LNCAP (cell line): ENCODE measurements at regions not wholly inside any gene's neighbourhood (a gene's known extent, or its start where the extent isn't known, plus 50 kb on each side); places are given as distances from the start of the nearest gene placed in this dataset.

Experiments used
- CTCF ChIP-seq: fragments of 450-650 bp; IDR thresholded peaks from 2 replicates; pipeline ENCODE4 v1.5.1; 2017; ENCODE audit warnings: mild to moderate bottlenecking

GRCh38 chr12:93126069-93126474 is 197.0 kb upstream of the EEA1 start:
- no peak for TF ChIP-seq CTCF

GRCh38 chr12:93127107-93127560 is 198.0 kb upstream of the EEA1 start:
- no peak for TF ChIP-seq CTCF

GRCh38 chr12:93127582-93128331 is 198.7 kb upstream of the EEA1 start:
- no peak for TF ChIP-seq CTCF

GRCh38 chr12:93128332-93128707 is 199.2 kb upstream of the EEA1 start:
- no peak for TF ChIP-seq CTCF

- TF ChIP-seq CTCF: no peak
Observed at GRCh38 chr12:93130366-93131054, 201.4 kb upstream of the EEA1 start.

- TF ChIP-seq CTCF: no peak
Observed at GRCh38 chr12:93133361-93133760, 204.3 kb upstream of the EEA1 start.

GRCh38 chr12:93134175-93134890 is 205.2 kb upstream of the EEA1 start:
- no peak for TF ChIP-seq CTCF
